ENCODE measurements at regions not wholly inside any gene's neighbourhood (a gene's known extent, or its start where the extent isn't known, plus 50 kb on each side); places are given as distances from the start of the nearest gene placed in this dataset.

DNA sequence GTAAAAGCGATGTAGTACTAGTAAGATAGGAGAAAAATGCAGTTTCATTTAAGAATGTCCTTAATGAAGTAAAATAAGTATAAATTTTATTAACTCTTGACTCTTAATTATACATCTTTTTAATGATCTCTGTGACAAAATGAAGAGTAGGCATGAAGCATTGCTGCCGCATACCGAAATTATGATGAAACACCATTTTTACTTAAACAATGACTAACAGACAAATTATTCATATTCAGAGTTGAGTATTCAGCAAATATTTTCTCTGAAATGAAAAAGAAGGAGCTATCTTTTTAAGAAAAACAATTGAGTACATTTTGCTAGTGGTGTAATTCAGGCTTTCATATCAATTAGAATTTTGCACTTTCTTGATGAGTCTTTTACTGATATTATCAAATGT, 150.6 kb upstream of the DOCK10 start:
- H3K9ac ChIP-seq (replicated peaks; ENCODE audit: extremely low read depth, insufficient read depth, low read length) = no peak overlapping the region
- H4K20me1 ChIP-seq (replicated peaks; ENCODE audit: control insufficient read depth, extremely low read depth, insufficient read depth, low read length) = no peaks in the 10 kb centered on the region
- DNase-seq (ENCODE audit: low read depth, low spot score) (no peak), FAIRE-seq (no peak)
- no peak overlapping the region for H3K4me3 ChIP-seq (replicated peaks in 1 of 3; ENCODE audit: insufficient read depth in 1 of 3, low read depth in 1 of 3, low read length in 3 of 3)
- intact Hi-C loops (cut with micrococcal nuclease) (no loop called here), dilution Hi-C loops (cut with MboI; ENCODE audit: extremely low pct_ligation_motif_present, low sequenced_read_pairs) (no loop called here)
- ChIA-PET POLR2A (no interaction called here), CTCF (no interaction called here)
- H3K4me2 ChIP-seq (ENCODE audit: insufficient read depth, low read length) = no peak overlapping the region
- H3K27me3 ChIP-seq (ENCODE audit: control insufficient read depth in 2 of 2, insufficient read depth in 2 of 2, low read length in 2 of 2) = no peaks in the 10 kb centered on the region
- no peaks in the 10 kb centered on the region for H3K36me3 ChIP-seq (ENCODE audit: control insufficient read depth in 2 of 2, extremely low read depth in 1 of 2, insufficient read depth in 2 of 2, low read length in 2 of 2)
- TF ChIP-seq POLR2A (IDR thresholded peaks at IDR 0.05; ENCODE audit: low read depth, low read length) = no peak
- TF ChIP-seq FOS (IDR thresholded peaks at IDR 0.05; ENCODE audit: borderline replicate concordance, insufficient read depth, low read length) = no peak
- H3K79me2 ChIP-seq (ENCODE audit: control insufficient read depth, insufficient read depth, low read length) = no peaks in the 10 kb centered on the region
- H3K9me1 ChIP-seq (replicated peaks; ENCODE audit: control insufficient read depth, extremely low read depth, insufficient read depth, low read length) = no peaks in the 10 kb centered on the region
- no peak overlapping the region for H2AFZ ChIP-seq (ENCODE audit: low read depth, low read length)
- H3K27ac ChIP-seq (ENCODE audit: insufficient read depth, low read depth, low read length) = no peak overlapping the region
- H3K9me3 ChIP-seq (replicated peaks; ENCODE audit: control insufficient read depth, insufficient read depth, low read length) = no peaks in the 10 kb centered on the region
- H3K4me1 ChIP-seq (ENCODE audit: control insufficient read depth, extremely low read depth, insufficient read depth, low read length) = no peaks in the 10 kb centered on the region
- BruUV-seq (replicated peaks) = no TSS peak

GRCh38 chr2:225190987-225191386, 148.7 kb upstream of the DOCK10 start:
- BruUV-seq (replicated peaks) = no TSS peak
- DNase-seq (ENCODE audit: low read depth, low spot score) (no peak), FAIRE-seq (no peak)
- no peak overlapping the region for H2AFZ ChIP-seq (ENCODE audit: low read depth, low read length)
- POLR2A ChIA-PET = no interaction called here
- no peaks in the 10 kb centered on the region for H3K9me3 ChIP-seq (replicated peaks; ENCODE audit: control insufficient read depth, insufficient read depth, low read length)
- H3K27me3 ChIP-seq (ENCODE audit: control insufficient read depth in 2 of 2, insufficient read depth in 2 of 2, low read length in 2 of 2) = no peaks in the 10 kb centered on the region
- intact Hi-C loops (cut with micrococcal nuclease) (no loop called here), dilution Hi-C loops (cut with MboI; ENCODE audit: extremely low pct_ligation_motif_present, low sequenced_read_pairs) (no loop called here)
- no peak overlapping the region for H3K9ac ChIP-seq (replicated peaks; ENCODE audit: extremely low read depth, insufficient read depth, low read length)
- no peak overlapping the region for H3K4me2 ChIP-seq (ENCODE audit: insufficient read depth, low read length)
- H4K20me1 ChIP-seq (replicated peaks; ENCODE audit: control insufficient read depth, extremely low read depth, insufficient read depth, low read length) = no peaks in the 10 kb centered on the region
- no peak overlapping the region for H3K27ac ChIP-seq (ENCODE audit: insufficient read depth, low read depth, low read length)
- no peaks in the 10 kb centered on the region for H3K79me2 ChIP-seq (ENCODE audit: control insufficient read depth, insufficient read depth, low read length)
- H3K4me1 ChIP-seq (ENCODE audit: control insufficient read depth, extremely low read depth, insufficient read depth, low read length) = no peaks in the 10 kb centered on the region
- no peaks in the 10 kb centered on the region for H3K36me3 ChIP-seq (ENCODE audit: control insufficient read depth in 2 of 2, extremely low read depth in 1 of 2, insufficient read depth in 2 of 2, low read length in 2 of 2)
- CTCF ChIA-PET = no interaction called here
- no peak overlapping the region for H3K4me3 ChIP-seq (replicated peaks in 1 of 3; ENCODE audit: insufficient read depth in 1 of 3, low read depth in 1 of 3, low read length in 3 of 3)
- TF ChIP-seq FOS (IDR thresholded peaks at IDR 0.05; ENCODE audit: borderline replicate concordance, insufficient read depth, low read length) (no peak), JUN (IDR thresholded peaks at IDR 0.05; ENCODE audit: borderline replicate concordance, insufficient read depth, insufficient read length, low read depth) (no peak), MYC (IDR thresholded peaks at IDR 0.05; ENCODE audit: low read depth, low read length) (no peak), MAX (IDR thresholded peaks at IDR 0.05; ENCODE audit: insufficient read depth, insufficient read length) (no peak), POLR2AphosphoS5 (IDR thresholded peaks at IDR 0.05; ENCODE audit: insufficient read depth, low read depth, low read length) (no peak)
- no peaks in the 10 kb centered on the region for H3K9me1 ChIP-seq (replicated peaks; ENCODE audit: control insufficient read depth, extremely low read depth, insufficient read depth, low read length)

Measured in endothelial cell of umbilical vein (primary cell).